DOHH2 (cell line): ENCODE measurements at regions not wholly inside any gene's neighbourhood (a gene's known extent, or its start where the extent isn't known, plus 50 kb on each side); places are given as distances from the start of the nearest gene placed in this dataset.

ENCODE experiments used
- H3F3A ChIP-seq: fragments of 200-600 bp; sonication (generic), shearing (Covaris generic); 2 replicates; pipeline ENCODE4 v1.6.0; 2016; ENCODE audit warnings: antibody characterized with exemption, mild to moderate bottlenecking; ENCODE audit not compliant: control insufficient read depth, insufficient read depth
- H3K27ac ChIP-seq: fragments of 200-600 bp; sonication (generic); 2 replicates; pipeline ENCODE4 v1.5.1; 2014; ENCODE audit warnings: low read depth, mild to moderate bottlenecking, low read length, moderate library complexity
- H3K27me3 ChIP-seq: fragments of 200-600 bp; sonication (generic); 2 replicates; pipeline ENCODE4 v1.6.1; 2014; ENCODE audit warnings: mild to moderate bottlenecking, low read length, mixed read lengths; ENCODE audit not compliant: control insufficient read depth
- H3K36me3 ChIP-seq: fragments of 200-600 bp; sonication (generic); 2 replicates; pipeline ENCODE4 v1.6.1; 2014; ENCODE audit warnings: mild to moderate bottlenecking, low read length, moderate library complexity, mixed read lengths; ENCODE audit not compliant: control insufficient read depth
- H3K4me1 ChIP-seq: fragments of 200-600 bp; sonication (generic); 2 replicates; pipeline ENCODE4 v1.6.1; 2014; ENCODE audit warnings: mild to moderate bottlenecking, low read length, mixed read lengths; ENCODE audit not compliant: control insufficient read depth
- H3K4me2 ChIP-seq: fragments of 200-600 bp; sonication (generic); 2 replicates; pipeline ENCODE4 v1.6.0; 2014; ENCODE audit warnings: mild to moderate bottlenecking, low read length, moderate library complexity
- H3K4me3 ChIP-seq: fragments of 200-600 bp; sonication (generic); 2 replicates; pipeline ENCODE4 v1.5.1; 2014; ENCODE audit warnings: mild to moderate bottlenecking, low read length, mixed read lengths
- H3K79me2 ChIP-seq: fragments of 200-600 bp; sonication (generic); 2 replicates; pipeline ENCODE4 v1.6.1; 2014; ENCODE audit warnings: mild to moderate bottlenecking, low read length, mixed read lengths; ENCODE audit not compliant: control insufficient read depth
- H3K9me2 ChIP-seq: fragments of 200-600 bp; sonication (generic); replicated peaks from 2 replicates; pipeline ENCODE4 v1.6.1; 2014; ENCODE audit warnings: mild to moderate bottlenecking, low read length, mixed read lengths; ENCODE audit not compliant: control insufficient read depth
- H3K9me3 ChIP-seq: fragments of 200-600 bp; sonication (generic); 2 replicates; pipeline ENCODE4 v1.6.1; 2014; ENCODE audit warnings: antibody characterized with exemption, low read length, mixed read lengths; ENCODE audit not compliant: control insufficient read depth, insufficient read depth
- H4K20me1 ChIP-seq: fragments of 200-600 bp; sonication (generic); 2 replicates; pipeline ENCODE4 v1.6.0; 2014; ENCODE audit warnings: low read depth, mild to moderate bottlenecking, antibody characterized with exemption, low read length, moderate library complexity; ENCODE audit not compliant: control insufficient read depth, insufficient read depth
- EZH2phosphoT487 ChIP-seq: fragments of 200-600 bp; sonication (generic); IDR thresholded peaks from 2 replicates; pipeline ENCODE4 v1.6.1; 2017; ENCODE audit warnings: borderline replicate concordance, mild to moderate bottlenecking, antibody characterized with exemption, low read length, moderate library complexity, mixed read lengths
- TF ChIP-seq, protein P1 (sequence below): fragments of 200-600 bp; sonication (generic); IDR thresholded peaks from one replicate; pipeline ENCODE4 v1.5.1; 2014; ENCODE audit warnings: antibody characterized with exemption, mild to moderate bottlenecking, low read depth, low read length; ENCODE audit not compliant: poor library complexity, severe bottlenecking

DNA sequence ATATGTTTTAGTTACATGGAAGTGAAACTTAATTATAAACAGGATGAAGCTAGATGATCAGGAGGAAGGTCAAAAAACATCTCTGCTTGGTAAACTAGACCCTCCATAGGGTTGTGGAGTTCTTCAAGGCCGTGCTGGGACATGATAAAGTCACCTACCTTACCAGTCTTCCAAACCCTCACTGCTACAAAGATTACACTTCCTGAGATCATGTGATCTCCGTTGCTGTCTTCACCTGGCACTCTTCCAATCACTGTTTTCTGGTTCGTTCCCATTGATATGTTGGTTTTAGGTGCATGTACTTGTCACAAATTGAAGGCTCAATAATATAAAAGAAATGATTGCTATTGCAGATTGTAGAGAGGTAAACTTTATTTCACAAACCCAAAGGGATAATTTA, 161.5 kb upstream of the MAN1A1 start:
- TF ChIP-seq, protein P1, sequence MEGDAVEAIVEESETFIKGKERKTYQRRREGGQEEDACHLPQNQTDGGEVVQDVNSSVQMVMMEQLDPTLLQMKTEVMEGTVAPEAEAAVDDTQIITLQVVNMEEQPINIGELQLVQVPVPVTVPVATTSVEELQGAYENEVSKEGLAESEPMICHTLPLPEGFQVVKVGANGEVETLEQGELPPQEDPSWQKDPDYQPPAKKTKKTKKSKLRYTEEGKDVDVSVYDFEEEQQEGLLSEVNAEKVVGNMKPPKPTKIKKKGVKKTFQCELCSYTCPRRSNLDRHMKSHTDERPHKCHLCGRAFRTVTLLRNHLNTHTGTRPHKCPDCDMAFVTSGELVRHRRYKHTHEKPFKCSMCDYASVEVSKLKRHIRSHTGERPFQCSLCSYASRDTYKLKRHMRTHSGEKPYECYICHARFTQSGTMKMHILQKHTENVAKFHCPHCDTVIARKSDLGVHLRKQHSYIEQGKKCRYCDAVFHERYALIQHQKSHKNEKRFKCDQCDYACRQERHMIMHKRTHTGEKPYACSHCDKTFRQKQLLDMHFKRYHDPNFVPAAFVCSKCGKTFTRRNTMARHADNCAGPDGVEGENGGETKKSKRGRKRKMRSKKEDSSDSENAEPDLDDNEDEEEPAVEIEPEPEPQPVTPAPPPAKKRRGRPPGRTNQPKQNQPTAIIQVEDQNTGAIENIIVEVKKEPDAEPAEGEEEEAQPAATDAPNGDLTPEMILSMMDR = no peak
- TF ChIP-seq EZH2phosphoT487 = no peak
- H3K9me3 ChIP-seq = no peaks in the 10 kb centered on the region
- no peak overlapping the region for H3K4me3 ChIP-seq
- H3K27me3 ChIP-seq = no peaks in the 10 kb centered on the region
- H3K4me1 ChIP-seq = 0 out of 2 replicates have a peak, but pooled peaks cover 3% of the 10 kb centered on the region
- no peaks in the 10 kb centered on the region for H3K9me2 ChIP-seq
- no peaks in the 10 kb centered on the region for H4K20me1 ChIP-seq
- no peaks in the 10 kb centered on the region for H3K36me3 ChIP-seq
- H3K27ac ChIP-seq = no peak overlapping the region
- H3K4me2 ChIP-seq = no peak overlapping the region
- H3K79me2 ChIP-seq = no peaks in the 10 kb centered on the region
- H3F3A ChIP-seq = no peaks in the 10 kb centered on the region

DNA sequence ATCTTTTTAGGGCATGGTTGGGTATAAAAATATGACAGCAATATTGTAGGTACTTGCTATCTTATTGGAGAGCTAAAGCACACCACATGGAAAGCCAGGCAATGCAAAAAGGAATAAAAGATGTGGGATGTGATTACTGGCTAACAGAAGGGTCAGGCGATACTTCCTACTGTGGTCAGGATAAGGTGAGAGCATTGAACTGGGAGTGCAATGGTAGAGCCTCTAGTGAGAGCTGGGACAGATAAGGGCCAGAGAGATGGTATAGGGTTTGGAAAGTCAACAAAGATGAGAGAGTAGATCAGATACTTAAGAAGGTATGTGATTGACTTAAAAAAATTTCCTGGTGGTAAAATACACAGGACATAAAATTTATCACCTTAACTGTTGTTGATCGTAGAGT, 160.7 kb upstream of the MAN1A1 start:
- no peaks in the 10 kb centered on the region for H3K9me2 ChIP-seq

DNA sequence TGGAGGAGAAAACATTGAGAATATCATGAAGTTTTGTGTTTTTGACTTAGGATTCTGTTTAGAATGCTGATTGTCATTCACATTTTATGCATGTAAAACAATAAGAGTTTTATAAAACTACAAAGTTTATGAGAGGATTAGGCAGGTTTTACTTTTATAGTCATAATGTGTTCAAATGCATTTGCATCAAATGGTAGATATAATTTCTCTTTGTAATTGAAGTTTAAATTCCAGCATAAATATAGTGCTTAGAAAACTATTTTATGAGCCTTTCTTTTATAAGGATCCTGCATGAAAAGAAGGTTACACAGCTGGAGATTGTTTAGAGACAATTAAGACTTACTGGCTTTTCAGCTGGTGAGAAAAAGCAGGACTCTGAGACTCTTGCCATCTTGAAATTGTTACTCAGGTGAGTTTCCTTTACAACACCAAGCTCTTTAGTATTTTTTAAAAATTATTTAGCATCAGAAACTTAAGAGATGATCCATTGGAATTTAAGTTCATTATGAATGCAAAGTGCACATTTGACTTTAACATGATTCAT, 157.1 kb upstream of the MAN1A1 start:
- no peak overlapping the region for H3K4me3 ChIP-seq
- 0 out of 2 replicates have a peak, but pooled peaks cover 3% of the 10 kb centered on the region for H3K4me1 ChIP-seq
- H4K20me1 ChIP-seq = no peaks in the 10 kb centered on the region
- no peaks in the 10 kb centered on the region for H3K27me3 ChIP-seq
- H3K27ac ChIP-seq = no peak overlapping the region
- no peaks in the 10 kb centered on the region for H3K36me3 ChIP-seq
- H3K4me2 ChIP-seq = no peak overlapping the region
- H3K9me2 ChIP-seq = no peaks in the 10 kb centered on the region
- H3K79me2 ChIP-seq = no peaks in the 10 kb centered on the region
- no peak for TF ChIP-seq EZH2phosphoT487
- TF ChIP-seq, protein P1 = no peak
- H3F3A ChIP-seq = no peaks in the 10 kb centered on the region
- no peaks in the 10 kb centered on the region for H3K9me3 ChIP-seq

More for the DNA sequence above, 160.7 kb upstream of the MAN1A1 start:
- Histone ChIP-seq H3K27ac (no peak overlapping the region), H4K20me1 (no peaks in the 10 kb centered on the region), H3F3A (no peaks in the 10 kb centered on the region), H3K4me1 (0 out of 2 replicates have a peak, but pooled peaks cover 3% of the 10 kb centered on the region), H3K36me3 (no peaks in the 10 kb centered on the region), H3K4me3 (no peak overlapping the region), H3K27me3 (no peaks in the 10 kb centered on the region), H3K79me2 (no peaks in the 10 kb centered on the region), H3K4me2 (no peak overlapping the region), H3K9me3 (no peaks in the 10 kb centered on the region)
- TF ChIP-seq EZH2phosphoT487 = no peak

DNA sequence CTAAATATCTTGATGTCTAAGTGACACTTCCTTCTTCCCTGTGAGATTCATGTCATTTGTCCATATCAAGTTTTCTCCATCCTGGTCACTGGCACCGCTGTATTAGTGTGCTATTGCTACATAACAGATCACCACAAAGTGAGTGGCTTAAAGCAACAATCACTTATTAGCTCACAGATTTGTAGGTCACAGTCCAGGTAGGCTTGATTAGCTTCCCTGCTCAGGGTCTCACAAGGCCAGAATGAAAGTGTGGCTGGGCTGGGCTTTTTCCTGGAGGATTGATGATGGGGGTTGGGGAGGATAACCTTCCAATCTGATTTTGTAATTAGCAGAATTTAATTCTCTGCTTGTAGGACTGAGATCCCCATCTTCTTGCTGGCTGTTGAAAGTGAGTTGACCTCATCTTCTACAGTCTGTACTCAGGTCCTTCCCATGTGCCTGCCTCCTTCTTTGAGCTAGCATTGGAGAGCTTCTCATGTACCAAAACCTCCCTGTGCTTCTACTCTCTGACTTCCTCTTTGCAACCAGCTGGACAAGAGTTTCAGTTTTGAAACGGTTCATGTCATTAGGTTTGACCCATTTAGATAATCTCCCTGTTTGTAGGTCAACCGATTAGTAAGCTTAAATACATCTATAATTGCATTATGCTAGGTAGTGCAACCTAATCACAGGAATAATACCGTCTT, 152.4 kb upstream of the MAN1A1 start:
- H3K4me2 ChIP-seq = no peak overlapping the region
- H3K4me1 ChIP-seq = no peaks in the 10 kb centered on the region
- no peak overlapping the region for H3K27ac ChIP-seq
- H3K27me3 ChIP-seq = no peaks in the 10 kb centered on the region
- H3K79me2 ChIP-seq = no peaks in the 10 kb centered on the region
- H3K9me3 ChIP-seq = no peaks in the 10 kb centered on the region
- no peaks in the 10 kb centered on the region for H3F3A ChIP-seq
- no peaks in the 10 kb centered on the region for H3K9me2 ChIP-seq
- no peaks in the 10 kb centered on the region for H4K20me1 ChIP-seq
- TF ChIP-seq EZH2phosphoT487 = no peak
- TF ChIP-seq, protein P1 = no peak
- H3K4me3 ChIP-seq = no peak overlapping the region
- no peaks in the 10 kb centered on the region for H3K36me3 ChIP-seq
